Activated CD4-positive, alpha-beta T cell treated with anti-CD3 and anti-CD28 coated beads, Interleukin-2, amount 50 U/mL, for 48 hours (primary cell): ENCODE measurements at regions not wholly inside any gene's neighbourhood (a gene's known extent, or its start where the extent isn't known, plus 50 kb on each side); places are given as distances from the start of the nearest gene placed in this dataset.
"Not testable (repeated sequence)": the region's sequence is repeated elsewhere in the genome, so short reads cannot be mapped to it uniquely, and the experiment has no call there.

Experiments
- DNase-seq, 2 experiments: peaks; one replicate each; pipeline ENCODE4 v3.0.0-alpha.2; 2020

- no peak for DNase-seq
Observed at GRCh38 chr6:93081901-93082300, 337.5 kb downstream of the EPHA7 start.

DNA sequence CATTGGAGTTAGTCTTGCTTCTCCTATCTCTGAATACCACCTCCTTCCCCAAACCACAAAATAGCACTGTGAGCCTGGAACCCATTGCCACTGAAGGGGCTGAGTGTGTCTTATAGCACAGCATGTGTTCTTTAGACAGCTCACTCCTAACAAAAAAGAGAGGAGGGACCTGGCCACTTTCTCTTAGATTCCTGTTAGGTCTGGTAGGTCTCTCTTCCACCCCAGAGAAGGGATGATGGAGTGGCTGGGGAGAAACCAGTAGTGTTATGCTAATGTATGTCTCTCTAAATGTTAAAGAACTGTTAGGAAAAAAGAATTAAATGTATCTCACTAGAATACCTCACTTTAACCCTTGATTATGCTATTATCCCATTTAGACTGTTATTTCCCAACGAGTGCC lies 340.3 kb downstream of the EPHA7 start:
- DNase-seq = no peak

DNA sequence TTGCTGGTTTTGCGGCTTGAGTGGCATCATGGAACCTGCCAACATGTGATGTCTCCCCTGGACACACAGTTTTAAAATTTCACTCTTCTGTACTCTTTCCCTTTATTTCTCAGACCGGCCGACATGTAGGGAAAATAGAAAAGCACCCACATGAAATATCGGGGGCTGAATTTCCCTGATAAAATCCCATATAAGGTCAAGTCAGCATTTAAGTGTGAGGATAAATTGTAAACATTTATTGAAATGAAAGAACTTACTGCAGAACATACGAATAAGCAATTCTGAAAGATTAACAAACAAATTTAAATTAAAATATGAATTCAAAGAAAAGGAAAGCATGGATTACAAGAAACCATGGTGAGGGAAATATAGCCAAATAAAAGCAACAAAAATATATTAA lies 345.5 kb downstream of the EPHA7 start:
- DNase-seq = no peak

GRCh38 chr6:93069856-93070255 lies 349.5 kb downstream of the EPHA7 start:
- DNase-seq = no peak

GRCh38 chr6:93059911-93060310 lies 359.4 kb downstream of the EPHA7 start:
- DNase-seq = no peak

DNA sequence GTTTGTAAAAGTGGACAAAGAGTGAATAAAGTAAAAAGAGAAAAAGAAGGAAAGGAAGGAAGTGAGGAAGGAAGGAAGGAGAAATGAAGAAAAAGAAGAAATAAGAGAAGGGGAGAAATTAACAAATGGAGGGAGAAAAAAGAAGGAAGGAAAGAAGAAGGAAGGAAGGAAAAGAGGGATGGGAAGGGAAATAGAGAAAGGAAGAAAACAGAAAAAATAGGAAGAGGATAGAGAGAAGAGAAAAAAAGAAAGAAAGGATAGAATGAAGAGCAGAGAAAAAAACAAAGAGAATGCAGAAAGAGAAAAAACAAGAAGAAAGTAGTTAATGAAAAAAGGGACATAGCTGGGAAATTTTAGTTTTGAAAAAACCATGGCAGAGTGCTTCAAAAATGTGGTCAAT lies 361.8 kb downstream of the EPHA7 start:
- no peak for DNase-seq

- DNase-seq = no peak
Observed at GRCh38 chr6:93048381-93048780, 371.0 kb downstream of the EPHA7 start.

DNA sequence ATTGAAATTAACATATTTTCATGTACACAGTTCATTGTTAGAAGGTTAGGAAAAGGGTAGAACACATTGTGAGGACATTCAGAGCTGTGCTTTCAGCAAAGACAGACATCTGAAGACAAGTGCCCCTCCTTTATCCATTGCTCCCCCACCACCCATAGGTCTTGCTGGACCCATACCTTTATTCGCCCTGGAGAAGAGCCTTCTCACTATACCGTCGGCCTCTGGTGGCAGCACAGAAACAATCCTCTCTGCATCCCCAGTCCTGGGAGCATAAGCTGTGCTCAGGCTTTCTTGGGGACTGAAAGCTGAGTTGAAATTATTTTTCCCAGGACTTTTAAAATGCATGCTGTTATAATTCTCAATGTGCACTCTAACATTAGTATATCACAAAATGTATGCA lies 372.3 kb downstream of the EPHA7 start:
- no peak for DNase-seq

DNA sequence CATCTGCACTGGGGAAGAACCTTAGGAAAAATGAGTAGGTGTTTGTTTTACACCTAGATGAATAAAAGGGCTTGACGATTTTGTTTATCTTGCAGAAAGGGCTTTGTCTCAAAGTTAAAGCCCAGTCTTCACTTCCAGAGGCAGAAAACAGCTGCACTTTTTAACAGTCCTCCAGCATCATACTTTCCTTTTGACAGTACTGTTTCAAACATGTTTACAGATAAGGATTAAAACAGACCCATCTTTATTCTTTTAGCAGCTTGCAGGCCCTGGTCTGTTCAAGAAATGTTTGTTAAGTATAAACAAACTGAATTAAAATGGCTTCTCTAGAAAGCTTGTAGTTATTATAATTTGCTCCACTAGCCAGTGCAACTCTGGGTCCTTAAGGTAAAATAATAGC lies 374.2 kb downstream of the EPHA7 start:
- DNase-seq = no peak

DNA sequence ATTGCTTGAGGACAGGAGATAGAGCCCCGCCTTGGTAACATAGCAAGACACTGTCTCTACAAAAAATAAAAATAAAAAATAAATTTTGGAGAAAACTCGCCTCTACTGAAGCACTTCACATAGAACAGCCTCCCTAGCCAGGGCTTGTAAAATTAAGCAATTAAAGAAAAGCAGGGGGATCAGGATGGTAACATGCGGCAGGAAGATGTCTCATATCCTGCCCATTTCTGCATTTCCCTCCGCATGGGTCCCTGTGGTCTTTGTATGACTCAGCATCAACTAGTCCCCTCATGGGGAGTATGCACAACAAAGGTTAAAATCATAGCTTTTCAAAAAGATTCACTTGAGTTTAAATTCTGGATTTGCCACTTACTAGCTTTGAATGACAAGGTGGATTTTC lies 379.0 kb downstream of the EPHA7 start:
- DNase-seq = no peak

- no peak for DNase-seq
Observed at GRCh38 chr6:93036835-93037234, 382.5 kb downstream of the EPHA7 start.

- no peak for DNase-seq
Observed at GRCh38 chr6:93035756-93036155, 383.6 kb downstream of the EPHA7 start.

DNA sequence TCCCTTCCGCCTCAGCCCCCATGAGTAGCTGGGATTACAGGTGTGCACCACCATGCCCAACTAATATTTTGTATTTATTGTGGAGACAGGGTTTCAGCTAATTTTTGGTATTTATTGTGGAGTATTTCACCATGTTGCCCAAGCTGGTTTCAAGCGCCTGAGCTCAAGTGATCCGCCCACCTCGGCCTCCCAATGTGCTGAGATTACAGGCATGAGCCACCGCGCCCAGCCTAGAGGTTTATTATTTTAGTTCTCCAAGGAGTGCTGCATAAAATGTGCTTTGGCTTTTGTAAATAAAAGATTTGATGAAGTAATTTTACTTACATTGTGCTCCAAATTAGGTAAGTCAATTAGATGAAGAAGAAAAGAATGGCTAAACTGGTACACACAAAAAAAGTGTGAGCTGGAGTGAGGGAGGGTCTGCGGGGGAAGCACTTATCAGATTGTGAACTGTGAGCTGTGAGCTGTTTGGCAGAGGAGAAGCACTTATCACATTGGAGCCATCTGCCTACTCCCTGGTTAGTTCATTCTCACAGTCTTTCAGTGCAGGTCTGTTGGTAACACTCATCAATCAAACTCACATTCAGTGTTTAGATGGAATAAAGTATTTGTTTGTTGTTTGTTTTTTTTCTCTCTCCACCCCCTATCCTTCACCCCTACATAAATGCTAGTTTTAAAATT lies 398.0 kb downstream of the EPHA7 start:
- DNase-seq = no peak

GRCh38 chr6:93017626-93018025 lies 401.7 kb downstream of the EPHA7 start:
- DNase-seq = no peak

GRCh38 chr6:93017213-93017612 lies 402.1 kb downstream of the EPHA7 start:
- no peak for DNase-seq

- no peak for DNase-seq
Observed at GRCh38 chr6:93013054-93013453, 406.3 kb downstream of the EPHA7 start.

DNA sequence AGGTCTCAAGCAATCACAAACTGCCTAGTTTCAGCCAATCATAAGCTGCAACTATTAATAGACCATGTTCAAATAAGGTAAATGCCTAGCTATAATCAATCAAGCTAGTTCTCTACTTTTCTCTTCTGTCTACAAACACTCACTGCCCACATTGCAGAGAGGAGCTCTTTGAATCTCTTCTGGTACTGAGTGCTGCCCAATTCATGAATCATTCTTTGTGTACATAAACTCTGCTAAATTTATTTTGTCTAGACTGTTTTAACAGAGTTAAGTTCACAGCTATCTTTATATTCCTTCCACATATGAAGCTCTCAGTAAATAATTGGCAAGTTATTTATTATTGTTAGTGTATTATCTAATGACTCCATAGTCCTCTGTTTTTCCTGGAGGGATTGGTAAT lies 411.0 kb downstream of the EPHA7 start:
- no peak for DNase-seq

DNA sequence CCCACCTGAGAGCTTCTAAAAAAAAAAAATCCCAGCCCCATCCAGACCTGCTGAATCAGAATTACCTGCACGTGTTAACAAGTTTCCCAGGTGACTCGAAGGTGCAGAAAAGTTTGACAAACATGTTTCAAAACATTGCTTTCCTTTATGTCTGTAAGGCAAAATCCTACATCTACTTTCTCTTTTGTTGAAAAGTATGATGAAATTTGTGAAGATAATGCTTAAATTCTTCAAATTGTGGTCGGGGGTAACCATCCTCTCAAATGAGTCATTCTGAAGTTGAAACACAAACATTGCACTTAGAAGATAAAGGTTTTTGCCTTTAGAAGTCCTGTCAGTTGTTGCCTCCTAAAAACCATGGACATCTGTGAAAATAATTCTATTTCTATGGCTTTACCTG lies 429.7 kb downstream of the EPHA7 start:
- no peak for DNase-seq

DNA sequence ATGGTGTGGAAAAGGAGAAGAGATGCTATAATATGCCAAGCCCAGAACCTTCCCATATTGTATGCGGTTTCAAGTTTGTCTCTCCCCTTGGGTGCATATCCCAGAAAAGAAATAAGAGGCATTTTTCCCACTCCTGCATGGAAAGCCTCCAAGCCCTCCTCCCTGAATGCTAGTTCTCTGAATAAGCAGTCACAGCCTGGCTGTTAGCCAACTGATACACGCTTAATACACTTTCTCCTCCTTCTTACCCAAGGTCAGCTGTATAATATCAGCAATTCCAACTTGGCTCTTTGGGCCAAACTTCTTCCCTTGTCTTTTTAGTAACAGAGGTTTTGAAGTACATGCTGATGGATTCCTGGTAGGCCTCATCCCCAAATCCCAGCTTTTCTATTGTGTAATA lies 440.1 kb downstream of the EPHA7 start:
- DNase-seq = no peak

DNA sequence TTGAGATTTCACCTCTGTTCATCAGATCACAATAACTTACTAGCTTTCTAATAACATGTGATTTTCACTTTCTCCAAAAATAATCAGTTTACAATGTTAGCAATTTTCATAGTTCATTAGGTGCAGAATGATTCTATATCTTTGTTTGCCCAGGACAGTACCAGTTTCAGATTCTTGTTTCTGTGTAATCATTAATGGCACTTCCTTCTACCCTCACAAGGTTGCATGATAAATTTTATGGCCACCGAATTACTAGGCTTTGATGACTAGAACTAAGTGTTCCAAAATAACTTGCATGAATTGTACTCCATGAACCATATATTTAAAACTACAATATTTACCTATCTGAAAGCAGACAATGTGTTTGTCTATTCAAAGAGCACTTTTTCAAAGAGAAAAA lies 442.3 kb downstream of the EPHA7 start:
- no peak for DNase-seq

DNA sequence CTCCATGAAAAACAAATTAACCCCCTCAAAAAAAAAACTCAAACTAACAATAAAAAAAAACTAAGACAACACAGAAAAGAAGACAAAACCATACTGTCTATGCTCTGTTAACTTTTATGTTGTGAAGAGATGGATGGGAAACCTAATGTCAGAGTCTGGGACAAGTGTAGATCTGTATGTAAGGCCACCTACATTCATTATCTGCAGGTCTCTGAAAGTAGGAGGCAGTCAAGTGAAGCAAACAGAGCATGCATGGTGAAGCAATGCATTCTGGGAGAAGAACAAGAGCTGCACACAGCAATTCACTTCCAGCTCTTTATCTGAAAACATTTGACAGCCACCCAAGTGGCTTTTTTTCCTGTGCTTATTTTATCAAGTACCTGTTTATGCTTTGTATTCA lies 452.0 kb downstream of the EPHA7 start:
- DNase-seq = no peak

DNA sequence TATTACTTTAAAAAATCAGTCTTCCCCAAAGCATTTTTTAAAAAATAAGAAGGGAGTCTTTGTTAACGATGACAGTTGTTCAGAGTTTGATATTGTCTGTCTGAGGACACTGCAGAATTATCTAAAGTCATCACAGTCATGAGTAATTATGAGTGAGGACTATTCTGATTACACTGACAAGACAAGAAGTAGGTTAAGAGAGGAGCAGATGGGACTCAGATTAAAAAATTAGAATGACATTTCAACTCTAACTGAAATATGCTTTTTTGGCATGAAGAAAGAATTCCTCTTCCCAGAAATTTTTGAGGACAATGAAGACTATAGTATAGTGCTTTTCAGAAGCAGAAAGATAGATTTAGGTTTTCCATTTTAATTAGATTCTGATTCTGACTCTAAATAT lies 456.5 kb downstream of the EPHA7 start:
- no peak for DNase-seq

DNA sequence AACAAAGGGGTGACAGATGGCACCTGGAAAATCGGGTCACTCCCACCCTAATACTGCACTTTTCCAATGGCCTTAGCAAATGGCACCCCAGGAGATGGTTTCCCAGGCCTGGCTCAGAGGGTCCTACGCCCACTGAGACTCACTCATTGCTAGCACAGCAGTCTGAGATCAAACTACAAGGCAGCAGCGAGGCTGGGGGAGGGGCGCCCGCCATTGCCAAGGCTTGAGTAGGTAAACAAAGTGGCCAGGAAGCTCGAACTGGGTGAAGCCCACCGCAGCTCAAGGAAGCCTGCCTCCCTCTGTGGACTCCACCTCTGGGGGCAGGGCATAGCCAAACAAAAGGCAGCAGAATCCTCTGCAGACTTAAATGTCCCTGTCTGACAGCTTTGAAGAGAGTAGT lies 467.2 kb downstream of the EPHA7 start:
- not testable (repeated sequence) for DNase-seq

DNA sequence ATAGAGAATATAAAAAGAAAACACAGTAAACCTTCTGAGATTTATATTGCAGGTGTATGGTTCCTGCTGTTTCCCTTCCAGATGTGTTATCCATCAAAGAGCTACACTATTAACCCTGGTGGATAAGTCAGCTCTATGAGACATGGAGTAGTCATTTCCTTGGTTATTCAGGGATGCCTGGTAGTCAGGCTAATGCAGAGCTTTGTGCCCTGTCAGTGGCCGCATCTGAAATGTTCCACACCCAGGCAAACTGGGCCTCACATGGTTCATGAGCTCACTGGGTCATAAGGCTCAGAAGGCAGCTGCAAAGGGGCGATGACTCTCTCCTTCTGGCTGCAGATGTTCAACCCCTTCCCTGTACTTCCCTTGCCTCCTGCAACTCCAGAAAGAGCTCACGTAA lies 473.6 kb downstream of the EPHA7 start:
- no peak for DNase-seq

DNA sequence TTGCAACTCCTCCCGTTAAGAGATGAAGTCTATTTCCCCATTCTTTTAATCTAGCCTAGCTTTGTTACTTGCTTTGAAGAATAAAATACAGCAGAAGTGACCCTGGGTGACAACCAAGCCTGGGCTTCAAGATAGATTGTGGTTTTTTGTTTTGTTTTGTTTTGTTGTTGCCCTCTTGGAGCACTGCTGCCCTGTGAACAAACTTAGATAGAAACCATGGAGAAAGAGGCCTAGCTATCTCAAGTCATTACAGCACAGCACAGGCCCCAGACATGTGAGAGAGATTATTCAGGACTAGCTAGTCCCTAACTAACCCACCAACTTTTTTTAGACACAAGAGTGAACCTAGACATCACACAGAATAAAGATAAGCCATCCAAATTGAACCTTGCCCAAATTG lies 475.2 kb downstream of the EPHA7 start:
- DNase-seq = no peak

DNA sequence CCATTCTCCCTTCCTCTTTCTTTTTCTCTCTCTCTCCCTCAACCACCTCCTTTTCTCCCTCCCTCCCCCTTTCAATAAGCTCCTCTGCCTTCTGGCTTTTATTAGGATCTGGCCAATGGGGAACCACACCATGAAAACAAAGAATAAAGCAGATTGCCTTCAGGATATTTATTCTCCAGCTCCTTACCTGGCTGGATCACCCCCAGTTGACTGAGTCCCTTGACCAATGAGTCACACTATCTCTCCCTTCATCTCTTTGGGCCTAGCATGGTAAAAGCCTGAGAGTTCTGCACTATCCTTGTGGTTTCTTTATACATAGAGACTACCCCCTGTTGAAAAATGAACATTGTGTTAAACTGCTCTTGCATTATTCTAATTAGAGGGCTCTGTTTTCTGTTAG lies 476.8 kb downstream of the EPHA7 start:
- DNase-seq = no peak
